Gastroesophageal sphincter (tissue), 4 donors: ENCODE measurements at regions not wholly inside any gene's neighbourhood (a gene's known extent, or its start where the extent isn't known, plus 50 kb on each side); places are given as distances from the start of the nearest gene placed in this dataset.

Experiments used
- ATAC-seq: fragments of 150-250 bp; one replicate; pipeline ENCODE4 v1.9.1; 2016; ENCODE audit warnings: mild to moderate bottlenecking, moderate library complexity
- H3K27ac ChIP-seq, 4 donors: fragments of 200-600 bp; sonication (generic) in 3 of 4; 1 replicate in 3 of 4; 2 replicates in 1 of 4; pipeline ENCODE4 v1.5.1; 2016 to 2019
- H3K27me3 ChIP-seq: fragments of 200-600 bp; sonication (generic); one replicate; pipeline ENCODE4 v1.5.1; 2019
- H3K36me3 ChIP-seq, 2 donors: fragments of 200-600 bp; sonication (generic); one replicate each; pipeline ENCODE4 v1.5.1; 2019; ENCODE audit warnings: control low read depth in 1 of 2
- H3K4me1 ChIP-seq, 3 donors: fragments of 200-600 bp; sonication (generic); 1 replicate in 2 of 3; 2 replicates in 1 of 3; pipeline ENCODE4 v1.5.1; 2016 to 2019; ENCODE audit warnings: control low read depth in 2 of 3
- H3K4me3 ChIP-seq, 2 donors: fragments of 200-600 bp; sonication (generic); one replicate each; pipeline ENCODE4 v1.5.1; 2019; ENCODE audit warnings: mild to moderate bottlenecking in 1 of 2, moderate library complexity in 1 of 2
- H3K9me3 ChIP-seq, 3 donors: fragments of 200-600 bp; sonication (generic); one replicate each; pipeline ENCODE4 v1.5.1; 2017 to 2019; ENCODE audit warnings: control low read depth in 2 of 3
- EP300 ChIP-seq: sonication (generic); formaldehyde crosslinking; IDR thresholded peaks from one replicate; pipeline ENCODE4 v1.6.1; 2017; ENCODE audit warnings: antibody characterized with exemption, mild to moderate bottlenecking
- POLR2A ChIP-seq, 2 donors: fragments of 450-650 bp; IDR thresholded peaks; one replicate each; pipeline ENCODE4 v1.6.1; 2017; ENCODE audit warnings: antibody characterized with exemption in 2 of 2, mild to moderate bottlenecking in 2 of 2, moderate library complexity in 1 of 2
- POLR2AphosphoS5 ChIP-seq: sonication (generic); formaldehyde crosslinking; IDR thresholded peaks from one replicate; pipeline ENCODE4 v1.6.1; 2017; ENCODE audit warnings: antibody characterized with exemption
- WGBS, 2 donors: methylation state at CpG; one replicate each; pipeline ENCODE4 v1.1.5; 2018; ENCODE audit warnings: low coverage in 1 of 2; 5-methylcytosine and 5-hydroxymethylcytosine counted together
- TF ChIP-seq, protein P1 (sequence below), 4 experiments: fragments of 200-600 bp in 2 of 4; fragments of 450-650 bp in 2 of 4; sonication (generic) in 1 of 4; IDR thresholded peaks; one replicate each; pipeline ENCODE4 v1.5.1; 2017 to 2019; ENCODE audit warnings: antibody characterized with exemption in 4 of 4, mild to moderate bottlenecking in 2 of 4, moderate library complexity in 2 of 4

DNA sequence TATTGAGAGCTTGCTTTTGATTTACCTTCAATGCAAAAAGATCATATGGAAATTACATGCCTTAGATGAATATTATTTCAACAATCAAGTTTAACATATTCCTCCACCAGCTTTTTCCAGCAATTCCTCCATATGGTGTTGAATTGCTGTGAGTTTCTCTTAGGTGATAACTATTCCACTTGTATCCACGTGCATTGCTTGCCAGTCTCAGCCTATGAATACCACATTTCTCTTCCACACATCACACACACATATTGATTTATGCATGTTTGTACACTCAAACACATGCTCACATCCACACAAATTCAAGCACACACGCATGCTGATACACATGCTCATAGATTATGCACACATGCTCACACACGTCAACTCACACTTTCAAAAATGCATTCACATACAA lies 770.0 kb upstream of the LINC00305 start:
- Histone ChIP-seq H3K36me3 (no peaks in the 10 kb centered on the region), H3K9me3 (no peaks in the 10 kb centered on the region), H3K27me3 (no peaks in the 10 kb centered on the region), H3K27ac (no peak overlapping the region), H3K4me1 (no peaks in the 10 kb centered on the region), H3K4me3 (no peak overlapping the region)
- TF ChIP-seq, protein P1, sequence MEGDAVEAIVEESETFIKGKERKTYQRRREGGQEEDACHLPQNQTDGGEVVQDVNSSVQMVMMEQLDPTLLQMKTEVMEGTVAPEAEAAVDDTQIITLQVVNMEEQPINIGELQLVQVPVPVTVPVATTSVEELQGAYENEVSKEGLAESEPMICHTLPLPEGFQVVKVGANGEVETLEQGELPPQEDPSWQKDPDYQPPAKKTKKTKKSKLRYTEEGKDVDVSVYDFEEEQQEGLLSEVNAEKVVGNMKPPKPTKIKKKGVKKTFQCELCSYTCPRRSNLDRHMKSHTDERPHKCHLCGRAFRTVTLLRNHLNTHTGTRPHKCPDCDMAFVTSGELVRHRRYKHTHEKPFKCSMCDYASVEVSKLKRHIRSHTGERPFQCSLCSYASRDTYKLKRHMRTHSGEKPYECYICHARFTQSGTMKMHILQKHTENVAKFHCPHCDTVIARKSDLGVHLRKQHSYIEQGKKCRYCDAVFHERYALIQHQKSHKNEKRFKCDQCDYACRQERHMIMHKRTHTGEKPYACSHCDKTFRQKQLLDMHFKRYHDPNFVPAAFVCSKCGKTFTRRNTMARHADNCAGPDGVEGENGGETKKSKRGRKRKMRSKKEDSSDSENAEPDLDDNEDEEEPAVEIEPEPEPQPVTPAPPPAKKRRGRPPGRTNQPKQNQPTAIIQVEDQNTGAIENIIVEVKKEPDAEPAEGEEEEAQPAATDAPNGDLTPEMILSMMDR (IDR thresholded peaks at IDR 0.05), result no peak
- no peak for TF ChIP-seq POLR2AphosphoS5
- TF ChIP-seq POLR2A (IDR thresholded peaks at IDR 0.05), result no peak
- no peak for TF ChIP-seq EP300
- no peak for ATAC-seq
- WGBS, 2 donors, result 65 to 90% methylated on average over 2 to 3 of the region's 3 CpGs

GRCh38 chr18:64893349-64893748 lies 744.5 kb upstream of the LINC00305 start:
- 100% methylated on average over 2 of the region's 3 CpGs; no CpG with 5 or more reads in 1 of the 2 donors for WGBS, 2 donors
- no peak for ATAC-seq
- H3K27me3 ChIP-seq, result no peaks in the 10 kb centered on the region
- H3K4me3 ChIP-seq, result no peak overlapping the region
- TF ChIP-seq EP300 (no peak), POLR2A (IDR thresholded peaks at IDR 0.05) (no peak), POLR2AphosphoS5 (no peak)
- TF ChIP-seq, protein P1 (IDR thresholded peaks at IDR 0.05), result no peak
- no peaks in the 10 kb centered on the region for H3K4me1 ChIP-seq
- no peaks in the 10 kb centered on the region for H3K9me3 ChIP-seq
- H3K36me3 ChIP-seq, result no peaks in the 10 kb centered on the region
- no peak overlapping the region for H3K27ac ChIP-seq

- ATAC-seq, result no peak
- no peaks in the 10 kb centered on the region for H3K9me3 ChIP-seq
- no peaks in the 10 kb centered on the region for H3K4me1 ChIP-seq
- WGBS, 2 donors, result 81 to 91% methylated on average over 4 of the region's 4 CpGs
- no peaks in the 10 kb centered on the region for H3K36me3 ChIP-seq
- H3K27me3 ChIP-seq, result no peaks in the 10 kb centered on the region
- TF ChIP-seq EP300 (no peak), POLR2A (IDR thresholded peaks at IDR 0.05) (no peak), POLR2AphosphoS5 (no peak)
- TF ChIP-seq, protein P1 (IDR thresholded peaks at IDR 0.05), result no peak
- no peak overlapping the region for H3K4me3 ChIP-seq
- H3K27ac ChIP-seq, result no peak overlapping the region
These were observed 740.1 kb upstream of the LINC00305 start for GRCh38 chr18:64888956-64889355.

DNA sequence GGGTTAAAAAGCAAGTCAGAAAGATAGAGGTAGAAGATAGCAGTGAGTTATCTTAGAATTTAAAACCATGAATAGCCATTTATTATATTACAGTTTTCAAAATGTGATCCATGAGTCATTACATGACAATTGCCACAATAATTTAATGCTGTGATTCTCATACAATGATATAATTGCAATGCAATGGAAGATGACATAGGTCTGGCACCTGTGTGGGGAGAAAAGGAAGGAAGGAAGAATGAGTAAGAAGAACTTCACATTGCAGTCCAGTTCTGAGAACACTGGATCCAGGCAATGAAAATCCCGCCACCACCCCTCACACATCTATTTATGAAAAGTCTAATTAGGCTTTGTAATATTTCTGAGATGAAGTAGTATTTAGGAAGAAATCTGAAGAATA lies 738.1 kb upstream of the LINC00305 start:
- H3K36me3 ChIP-seq, result no peaks in the 10 kb centered on the region
- no peaks in the 10 kb centered on the region for H3K9me3 ChIP-seq
- no peak overlapping the region for H3K4me3 ChIP-seq
- TF ChIP-seq POLR2A (IDR thresholded peaks at IDR 0.05), result no peak
- no peak for TF ChIP-seq POLR2AphosphoS5
- no peak for TF ChIP-seq EP300
- TF ChIP-seq, protein P1 (IDR thresholded peaks at IDR 0.05), result no peak
- WGBS, 2 donors, result 70 to 91% methylated on average over 1 of the region's 1 CpG
- no peak for ATAC-seq
- H3K4me1 ChIP-seq, result no peaks in the 10 kb centered on the region
- no peak overlapping the region for H3K27ac ChIP-seq
- H3K27me3 ChIP-seq, result no peaks in the 10 kb centered on the region

DNA sequence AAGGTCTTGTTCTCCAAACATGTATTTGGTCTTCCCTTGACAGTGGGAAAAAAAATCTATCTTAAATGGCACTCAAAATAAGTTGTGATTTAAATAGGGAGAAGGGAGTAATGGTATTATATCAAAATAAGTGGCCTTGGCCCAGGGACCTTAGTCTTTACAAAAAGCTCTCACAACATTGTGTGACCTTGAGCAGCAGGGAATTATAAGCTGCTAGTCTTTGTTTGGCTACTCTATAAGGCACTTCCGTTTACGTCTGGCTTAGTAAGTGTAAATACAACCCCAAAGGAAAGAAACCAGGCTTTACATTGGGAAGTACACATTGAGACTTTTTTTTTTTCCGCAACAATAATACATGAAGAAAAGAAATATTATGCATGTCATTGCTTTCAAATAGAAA lies 734.0 kb upstream of the LINC00305 start:
- Histone ChIP-seq H3K9me3 (no peaks in the 10 kb centered on the region), H3K4me1 (no peaks in the 10 kb centered on the region), H3K27ac (no peak overlapping the region), H3K36me3 (no peaks in the 10 kb centered on the region), H3K27me3 (no peaks in the 10 kb centered on the region), H3K4me3 (no peak overlapping the region)
- no peak for ATAC-seq
- TF ChIP-seq EP300, result no peak
- TF ChIP-seq, protein P1 (IDR thresholded peaks at IDR 0.05), result no peak
- TF ChIP-seq POLR2A (IDR thresholded peaks at IDR 0.05), result no peak
- no peak for TF ChIP-seq POLR2AphosphoS5
- WGBS, 2 donors, result 17 to 25% methylated on average over 3 of the region's 3 CpGs
